ENCODE measurements at regions not wholly inside any gene's neighbourhood (a gene's known extent, or its start where the extent isn't known, plus 50 kb on each side); places are given as distances from the start of the nearest gene placed in this dataset.
A peak's percentile ranks its signal among the peaks of the same experiment; 100 is the strongest.
"Not testable (repeated sequence)": the region's sequence is repeated elsewhere in the genome, so short reads cannot be mapped to it uniquely, and the experiment has no call there.

GRCh38 chr12:47312808-47313426 lies 233.2 kb upstream of the AMIGO2 start:
- TF ChIP-seq CTCF (IDR thresholded peaks at IDR 0.05; ENCODE audit: insufficient read depth, low read length, poor library complexity, severe bottlenecking) = no peak
- DNase-seq (ENCODE audit: low read depth) = no peak
- H3K36me3 ChIP-seq (ENCODE audit: control insufficient read depth, insufficient read depth, low read length) = no peaks in the 10 kb centered on the region
- H3K4me3 ChIP-seq (ENCODE audit: low read depth, low read length) = no peak overlapping the region
- no peaks in the 10 kb centered on the region for H3K27me3 ChIP-seq (ENCODE audit: control insufficient read depth, insufficient read depth, low read length)

DNA sequence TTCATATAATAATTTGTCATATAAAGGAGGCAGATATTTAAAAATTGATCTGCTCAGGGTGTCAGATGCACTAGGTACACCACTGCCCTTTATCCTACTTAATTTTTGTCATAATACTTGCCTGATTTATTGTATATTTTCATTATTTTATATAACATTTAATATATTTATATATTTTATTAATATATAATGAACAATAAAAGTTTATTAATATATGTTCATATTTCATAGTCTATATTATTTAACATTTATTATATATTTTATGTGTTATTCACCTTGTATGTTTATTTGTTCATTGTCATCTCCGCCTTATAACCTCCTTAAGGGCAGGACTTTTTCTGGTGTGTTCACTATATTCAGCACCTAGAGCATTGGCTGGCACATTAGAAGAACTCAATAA lies 232.4 kb upstream of the AMIGO2 start:
- Histone ChIP-seq H3K4me3 (ENCODE audit: low read depth, low read length) (no peak overlapping the region), H3K36me3 (ENCODE audit: control insufficient read depth, insufficient read depth, low read length) (no peaks in the 10 kb centered on the region), H3K27me3 (ENCODE audit: control insufficient read depth, insufficient read depth, low read length) (no peaks in the 10 kb centered on the region)
- no peak for TF ChIP-seq CTCF (IDR thresholded peaks at IDR 0.05; ENCODE audit: insufficient read depth, low read length, poor library complexity, severe bottlenecking)
- DNase-seq (ENCODE audit: low read depth) = no peak

DNA sequence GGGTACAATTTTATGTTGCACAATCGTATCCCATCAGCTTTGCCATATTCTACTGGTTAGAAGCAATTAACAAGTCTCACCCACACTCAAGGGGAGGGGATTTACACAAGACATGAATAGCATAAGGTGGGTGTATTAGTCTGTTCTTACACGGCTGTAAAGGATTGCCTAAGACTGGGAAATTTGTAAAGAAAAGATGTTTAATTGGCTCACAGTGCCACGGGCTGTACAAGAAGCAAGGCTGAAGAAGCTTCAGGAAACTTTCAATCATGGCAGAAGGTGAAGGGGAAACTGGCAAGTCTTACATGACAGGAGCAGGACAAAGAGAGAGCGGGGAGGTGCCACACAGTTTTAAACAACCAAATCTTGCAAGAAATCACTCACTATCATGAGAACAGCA lies 231.8 kb upstream of the AMIGO2 start:
- Histone ChIP-seq H3K4me3 (ENCODE audit: low read depth, low read length) (no peak overlapping the region), H3K27me3 (ENCODE audit: control insufficient read depth, insufficient read depth, low read length) (no peaks in the 10 kb centered on the region), H3K36me3 (ENCODE audit: control insufficient read depth, insufficient read depth, low read length) (no peaks in the 10 kb centered on the region)
- DNase-seq (ENCODE audit: low read depth) = no peak
- no peak for TF ChIP-seq CTCF (IDR thresholded peaks at IDR 0.05; ENCODE audit: insufficient read depth, low read length, poor library complexity, severe bottlenecking)

- Histone ChIP-seq H3K27me3 (ENCODE audit: control insufficient read depth, insufficient read depth, low read length) (no peaks in the 10 kb centered on the region), H3K36me3 (ENCODE audit: control insufficient read depth, insufficient read depth, low read length) (no peaks in the 10 kb centered on the region), H3K4me3 (ENCODE audit: low read depth, low read length) (no peak overlapping the region)
- no peak for TF ChIP-seq CTCF (IDR thresholded peaks at IDR 0.05; ENCODE audit: insufficient read depth, low read length, poor library complexity, severe bottlenecking)
- no peak for DNase-seq (ENCODE audit: low read depth)
Measured at GRCh38 chr12:47311010-47311409, 231.3 kb upstream of the AMIGO2 start.

DNA sequence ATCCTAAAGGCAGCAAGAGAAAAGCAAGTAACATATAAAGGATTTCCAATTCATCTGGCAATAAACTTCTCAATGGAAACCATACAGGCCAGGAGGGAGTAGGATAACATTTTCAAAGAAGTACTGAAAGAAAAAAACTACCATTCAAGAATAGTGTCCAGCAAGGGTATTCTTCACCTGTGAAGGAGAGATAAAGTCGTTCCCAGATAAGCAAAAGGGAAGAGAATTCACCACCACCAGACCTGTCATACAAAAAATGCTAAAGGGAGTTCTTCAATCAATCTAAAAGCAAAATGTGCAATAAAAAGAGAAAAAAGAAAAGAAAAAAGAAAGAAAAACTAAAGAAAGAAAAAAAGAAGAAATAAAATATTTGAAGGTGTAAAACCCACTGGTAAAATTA lies 228.9 kb upstream of the AMIGO2 start:
- DNase-seq (ENCODE audit: low read depth) = no peak
- TF ChIP-seq CTCF (IDR thresholded peaks at IDR 0.05; ENCODE audit: insufficient read depth, low read length, poor library complexity, severe bottlenecking) = no peak
- Histone ChIP-seq H3K36me3 (ENCODE audit: control insufficient read depth, insufficient read depth, low read length) (no peaks in the 10 kb centered on the region), H3K27me3 (ENCODE audit: control insufficient read depth, insufficient read depth, low read length) (no peaks in the 10 kb centered on the region), H3K4me3 (ENCODE audit: low read depth, low read length) (no peak overlapping the region)

- peak; percentile 72 for TF ChIP-seq CTCF (IDR thresholded peaks at IDR 0.05; ENCODE audit: insufficient read depth, low read length, poor library complexity, severe bottlenecking)
- H3K4me3 ChIP-seq (ENCODE audit: low read depth, low read length) = no peak overlapping the region
- no peaks in the 10 kb centered on the region for H3K36me3 ChIP-seq (ENCODE audit: control insufficient read depth, insufficient read depth, low read length)
- peak; percentile 38 for DNase-seq (ENCODE audit: low read depth)
- H3K27me3 ChIP-seq (ENCODE audit: control insufficient read depth, insufficient read depth, low read length) = no peaks in the 10 kb centered on the region
Measured at GRCh38 chr12:47307680-47308399, 228.1 kb upstream of the AMIGO2 start.

DNA sequence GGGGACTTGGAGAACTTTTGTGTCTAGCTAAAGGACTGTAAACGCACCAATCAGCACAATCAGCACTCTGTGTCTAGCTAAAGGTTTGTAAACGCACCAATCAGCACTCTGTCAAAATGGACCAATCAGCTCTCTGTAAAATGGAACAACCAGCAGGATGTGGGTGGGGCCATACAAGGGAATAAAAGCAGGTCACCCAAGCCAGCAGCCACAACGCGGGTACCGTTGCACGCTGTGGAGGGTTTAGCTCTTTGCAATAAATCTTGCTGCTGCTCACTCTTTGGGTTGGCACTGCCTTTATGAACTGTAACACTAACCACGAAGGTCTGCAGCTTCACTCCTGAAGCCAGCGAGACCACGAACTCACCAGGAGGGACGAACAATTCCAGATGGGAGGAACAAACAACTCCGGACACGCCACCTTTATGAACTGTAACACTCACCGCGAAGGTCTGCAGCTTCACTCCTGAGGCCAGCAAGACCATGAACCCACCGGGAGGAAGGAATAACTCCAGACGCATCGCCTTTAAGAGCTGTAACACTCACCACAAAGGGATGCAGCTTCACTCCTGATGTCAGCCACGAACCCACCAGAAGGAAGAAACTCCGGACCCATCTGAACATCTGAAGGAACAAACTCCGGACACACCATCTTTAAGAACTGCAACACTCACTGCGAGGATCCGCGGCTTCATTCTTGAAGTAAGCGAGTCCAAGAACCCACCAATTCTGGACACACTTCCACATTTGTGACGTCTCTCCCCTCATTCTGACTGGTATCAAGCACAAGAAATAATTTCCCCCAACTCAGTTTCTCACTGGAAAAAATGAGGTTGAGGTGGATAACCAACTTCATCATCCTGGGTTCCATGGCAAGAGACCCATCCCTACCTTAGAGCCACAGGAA lies 227.3 kb upstream of the AMIGO2 start:
- not testable (repeated sequence) for H3K36me3 ChIP-seq (ENCODE audit: control insufficient read depth, insufficient read depth, low read length); H3K4me3 ChIP-seq (ENCODE audit: low read depth, low read length); H3K27me3 ChIP-seq (ENCODE audit: control insufficient read depth, insufficient read depth, low read length); DNase-seq (ENCODE audit: low read depth)
